Smooth muscle cell (in vitro differentiated cells): ENCODE measurements at regions not wholly inside any gene's neighbourhood (a gene's known extent, or its start where the extent isn't known, plus 50 kb on each side); places are given as distances from the start of the nearest gene placed in this dataset.

Source experiments
- DNase-seq: peaks from one replicate; lab custom pipeline; 2025; ENCODE audit not compliant: unreplicated experiment; lab: John Stamatoyannopoulos, UW
- H2AFZ ChIP-seq: fragments of 200-600 bp; sonication (generic); 2 replicates; pipeline ENCODE4 v1.6.0; 2016; ENCODE audit warnings: antibody characterized with exemption, low read depth, mild to moderate bottlenecking
- H3F3A ChIP-seq: fragments of 200-600 bp; sonication (generic); 2 replicates; pipeline ENCODE4 v1.6.0; 2017; ENCODE audit warnings: antibody characterized with exemption, low read depth
- H3K27ac ChIP-seq: fragments of 200-600 bp; sonication (generic); 2 replicates; pipeline ENCODE4 v1.5.1; 2016; ENCODE audit warnings: low read depth, mild to moderate bottlenecking
- H3K27me3 ChIP-seq: fragments of 200-600 bp; sonication (generic); 2 replicates; pipeline ENCODE4 v1.6.1; 2016; ENCODE audit warnings: low read depth, mild to moderate bottlenecking
- H3K36me3 ChIP-seq: fragments of 200-600 bp; sonication (generic); 2 replicates; pipeline ENCODE4 v1.5.1; 2016; ENCODE audit warnings: low read depth
- H3K4me1 ChIP-seq: fragments of 200-600 bp; sonication (generic); 2 replicates; pipeline ENCODE4 v1.5.1; 2016; ENCODE audit warnings: low read depth
- H3K4me2 ChIP-seq: fragments of 200-600 bp; sonication (generic); 2 replicates; pipeline ENCODE4 v1.6.0; 2016; ENCODE audit warnings: mild to moderate bottlenecking
- H3K4me3 ChIP-seq: fragments of 200-600 bp; sonication (generic); 2 replicates; pipeline ENCODE4 v1.5.1; 2016; ENCODE audit warnings: mild to moderate bottlenecking
- H3K79me2 ChIP-seq: fragments of 200-600 bp; sonication (generic); 2 replicates; pipeline ENCODE4 v1.6.0; 2016; ENCODE audit warnings: low read depth, mild to moderate bottlenecking
- H3K9ac ChIP-seq: fragments of 200-600 bp; sonication (generic); 2 replicates; pipeline ENCODE4 v1.6.0; 2016; ENCODE audit warnings: low read depth
- H3K9me3 ChIP-seq: fragments of 200-600 bp; sonication (generic); replicated peaks from 2 replicates; pipeline ENCODE4 v1.5.1; 2016; ENCODE audit warnings: low read depth
- H4K20me1 ChIP-seq: fragments of 200-600 bp; sonication (generic); 2 replicates; pipeline ENCODE4 v1.6.0; 2016; ENCODE audit warnings: low read depth
- WGBS: methylation state at CpG from one replicate; pipeline ENCODE4 v1.1.7; 2016; ENCODE audit warnings: low lambda C conversion rate; 5-methylcytosine and 5-hydroxymethylcytosine counted together
- TF ChIP-seq, protein P1 (sequence below): fragments of 200-600 bp; sonication (generic); IDR thresholded peaks from 2 replicates; pipeline ENCODE4 v1.5.1; 2017; ENCODE audit warnings: borderline replicate concordance, mild to moderate bottlenecking, antibody characterized with exemption; ENCODE audit not compliant: insufficient read depth, poor library complexity, severe bottlenecking

DNA sequence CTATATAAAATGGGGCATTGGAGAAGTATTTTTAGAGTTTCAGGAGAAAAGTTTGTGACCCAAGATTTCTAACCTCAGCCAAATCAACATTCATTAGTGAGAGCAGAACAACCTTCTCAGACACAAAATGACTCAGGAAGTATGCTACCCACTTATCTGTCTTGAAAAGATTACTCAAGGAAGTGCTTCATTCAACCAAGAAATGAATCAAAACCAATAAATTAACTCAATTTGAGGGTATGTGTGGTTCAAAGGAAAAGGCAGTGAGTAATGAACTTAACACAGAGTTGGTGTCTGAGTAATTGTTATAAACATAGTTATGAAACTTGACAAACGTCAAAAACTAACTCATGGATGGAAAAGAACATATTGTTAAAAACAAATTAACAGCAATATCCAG lies 227.6 kb downstream of the HAO1 start:
- H3K4me2 ChIP-seq = no peak overlapping the region
- no peaks in the 10 kb centered on the region for H3K4me1 ChIP-seq
- no peak overlapping the region for H3K27ac ChIP-seq
- 85% methylated on average over 1 of the region's 1 CpG for WGBS
- H3K27me3 ChIP-seq = no peaks in the 10 kb centered on the region
- H3K79me2 ChIP-seq = no peaks in the 10 kb centered on the region
- no peaks in the 10 kb centered on the region for H3K36me3 ChIP-seq
- no peaks in the 10 kb centered on the region for H4K20me1 ChIP-seq
- no peak overlapping the region for H3K9ac ChIP-seq
- TF ChIP-seq, protein P1, sequence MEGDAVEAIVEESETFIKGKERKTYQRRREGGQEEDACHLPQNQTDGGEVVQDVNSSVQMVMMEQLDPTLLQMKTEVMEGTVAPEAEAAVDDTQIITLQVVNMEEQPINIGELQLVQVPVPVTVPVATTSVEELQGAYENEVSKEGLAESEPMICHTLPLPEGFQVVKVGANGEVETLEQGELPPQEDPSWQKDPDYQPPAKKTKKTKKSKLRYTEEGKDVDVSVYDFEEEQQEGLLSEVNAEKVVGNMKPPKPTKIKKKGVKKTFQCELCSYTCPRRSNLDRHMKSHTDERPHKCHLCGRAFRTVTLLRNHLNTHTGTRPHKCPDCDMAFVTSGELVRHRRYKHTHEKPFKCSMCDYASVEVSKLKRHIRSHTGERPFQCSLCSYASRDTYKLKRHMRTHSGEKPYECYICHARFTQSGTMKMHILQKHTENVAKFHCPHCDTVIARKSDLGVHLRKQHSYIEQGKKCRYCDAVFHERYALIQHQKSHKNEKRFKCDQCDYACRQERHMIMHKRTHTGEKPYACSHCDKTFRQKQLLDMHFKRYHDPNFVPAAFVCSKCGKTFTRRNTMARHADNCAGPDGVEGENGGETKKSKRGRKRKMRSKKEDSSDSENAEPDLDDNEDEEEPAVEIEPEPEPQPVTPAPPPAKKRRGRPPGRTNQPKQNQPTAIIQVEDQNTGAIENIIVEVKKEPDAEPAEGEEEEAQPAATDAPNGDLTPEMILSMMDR = no peak
- H2AFZ ChIP-seq = no peak overlapping the region
- H3K9me3 ChIP-seq = no peaks in the 10 kb centered on the region
- H3K4me3 ChIP-seq = no peak overlapping the region
- DNase-seq = no peak
- H3F3A ChIP-seq = no peaks in the 10 kb centered on the region

DNA sequence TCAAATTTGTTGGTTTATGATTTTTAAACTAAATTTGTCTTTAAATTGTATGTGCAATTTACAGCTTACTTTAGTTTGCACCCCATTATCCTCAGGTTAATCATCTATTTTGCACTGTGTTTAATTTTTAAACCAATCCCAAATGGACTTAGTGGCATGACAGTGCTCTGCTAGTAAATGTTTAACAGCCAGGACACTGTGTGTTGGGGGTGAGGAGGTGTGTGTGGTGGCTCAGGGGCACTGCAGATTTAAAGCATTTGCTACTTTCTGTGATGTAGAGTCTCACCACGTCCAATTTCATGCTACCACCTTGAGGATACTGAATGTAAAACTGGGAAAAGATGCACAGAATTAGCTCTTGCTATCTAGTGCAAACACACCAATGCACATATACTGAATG lies 225.7 kb downstream of the HAO1 start:
- Histone ChIP-seq H4K20me1 (no peaks in the 10 kb centered on the region), H3K27ac (no peak overlapping the region), H3K9me3 (no peaks in the 10 kb centered on the region), H3K36me3 (no peaks in the 10 kb centered on the region), H3K4me2 (no peak overlapping the region), H3F3A (no peaks in the 10 kb centered on the region), H3K4me1 (no peaks in the 10 kb centered on the region), H3K79me2 (no peaks in the 10 kb centered on the region), H2AFZ (no peak overlapping the region), H3K27me3 (no peaks in the 10 kb centered on the region), H3K9ac (no peak overlapping the region), H3K4me3 (no peak overlapping the region)
- WGBS = 39% methylated on average over 1 of the region's 1 CpG
- TF ChIP-seq, protein P1 = no peak
- DNase-seq = no peak

DNA sequence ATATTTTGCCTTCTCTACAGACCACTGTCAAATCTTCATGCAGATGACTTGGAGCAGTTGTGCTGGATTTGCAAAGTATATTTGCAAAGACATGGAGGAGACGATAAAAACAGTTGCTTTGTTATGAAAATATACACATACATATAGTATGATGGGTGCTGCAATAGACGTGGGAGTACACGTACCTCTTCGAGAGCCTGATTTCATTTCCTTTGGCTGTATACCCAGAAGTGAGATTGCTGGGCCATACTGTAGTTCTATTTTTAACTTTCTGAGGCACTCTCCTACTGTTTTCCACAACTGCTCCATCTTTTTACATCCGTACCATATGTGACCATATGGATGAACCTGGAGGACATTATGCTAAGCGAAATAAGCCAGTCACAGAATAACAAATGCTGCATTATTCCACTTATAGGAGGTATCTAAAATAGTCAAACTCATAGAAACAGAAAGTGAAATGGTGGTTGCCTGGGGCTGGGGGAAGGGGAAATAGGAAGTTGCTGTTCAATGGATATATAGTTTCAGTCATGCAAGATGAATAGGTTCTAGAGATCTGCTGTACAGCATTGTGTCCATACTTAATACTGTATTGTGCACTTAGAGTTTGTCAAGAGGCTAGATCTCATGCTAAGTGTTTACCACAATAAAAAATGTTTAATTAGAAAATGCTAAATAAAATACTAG lies 223.8 kb downstream of the HAO1 start:
- Histone ChIP-seq H3K9ac (no peak overlapping the region), H3K9me3 (no peaks in the 10 kb centered on the region), H3K79me2 (no peaks in the 10 kb centered on the region), H3K27ac (no peak overlapping the region), H2AFZ (no peak overlapping the region), H3K4me1 (no peaks in the 10 kb centered on the region), H3K27me3 (no peaks in the 10 kb centered on the region), H3K4me3 (no peak overlapping the region), H3K36me3 (no peaks in the 10 kb centered on the region), H3F3A (no peaks in the 10 kb centered on the region), H3K4me2 (no peak overlapping the region), H4K20me1 (no peaks in the 10 kb centered on the region)
- 92% methylated on average over 6 of the region's 6 CpGs for WGBS
- no peak for DNase-seq
- TF ChIP-seq, protein P1 = no peak

DNA sequence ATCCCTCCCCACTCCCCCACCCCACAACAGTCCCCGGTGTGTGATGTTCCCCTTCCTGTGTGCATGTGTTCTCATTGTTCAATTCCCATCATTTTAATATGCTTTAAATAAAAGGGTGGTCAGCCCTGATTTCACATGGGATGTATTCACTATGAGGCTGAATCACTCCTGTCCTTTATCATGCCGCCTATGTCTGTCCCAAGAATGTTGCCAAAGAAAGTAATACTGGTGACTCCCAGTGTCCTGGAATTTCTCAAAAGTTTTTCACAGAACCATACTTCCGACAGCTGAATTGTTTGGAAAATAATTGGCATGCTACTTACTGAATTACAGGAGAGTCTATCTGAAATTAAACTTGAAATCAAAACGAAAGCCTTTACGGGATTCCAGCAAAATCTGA lies 217.7 kb downstream of the HAO1 start:
- no peak overlapping the region for H3K9ac ChIP-seq
- no peaks in the 10 kb centered on the region for H3K36me3 ChIP-seq
- 88% methylated on average over 5 of the region's 5 CpGs for WGBS
- H3F3A ChIP-seq = no peaks in the 10 kb centered on the region
- DNase-seq = no peak
- H3K4me3 ChIP-seq = no peak overlapping the region
- H3K9me3 ChIP-seq = no peaks in the 10 kb centered on the region
- TF ChIP-seq, protein P1 = no peak
- no peak overlapping the region for H3K4me2 ChIP-seq
- no peak overlapping the region for H2AFZ ChIP-seq
- H4K20me1 ChIP-seq = no peaks in the 10 kb centered on the region
- no peak overlapping the region for H3K27ac ChIP-seq
- H3K27me3 ChIP-seq = no peaks in the 10 kb centered on the region
- no peaks in the 10 kb centered on the region for H3K79me2 ChIP-seq
- no peaks in the 10 kb centered on the region for H3K4me1 ChIP-seq
